Omental fat pad (tissue), 3 donors: ENCODE measurements at regions not wholly inside any gene's neighbourhood (a gene's known extent, or its start where the extent isn't known, plus 50 kb on each side); places are given as distances from the start of the nearest gene placed in this dataset.

Experiments used
- ATAC-seq: fragments of 150-250 bp; one replicate; pipeline ENCODE4 v1.9.1; 2016; ENCODE audit warnings: mild to moderate bottlenecking, moderate library complexity; ENCODE audit not compliant: low FRiP score
- DNase-seq: peaks from one replicate; pipeline ENCODE4 v3.0.0-alpha.2; 2019; ENCODE audit warnings: low spot score
- CTCF ChIP-seq, 3 donors: fragments of 450-650 bp; IDR thresholded peaks; one replicate each; pipeline ENCODE4 v1.5.1; 2016 to 2017; ENCODE audit warnings: antibody characterized with exemption in 3 of 3, mild to moderate bottlenecking in 3 of 3, moderate library complexity in 2 of 3

GRCh38 chr10:29068966-29069365 is 219.9 kb upstream of the LYZL1 start:
- TF ChIP-seq CTCF (IDR thresholded peaks at IDR 0.05), result no peak
- no peak for DNase-seq
- no peak for ATAC-seq

GRCh38 chr10:29069941-29070340 is 218.9 kb upstream of the LYZL1 start:
- TF ChIP-seq CTCF (IDR thresholded peaks at IDR 0.05), result no peak
- ATAC-seq (no peak), DNase-seq (no peak)

- no peak for TF ChIP-seq CTCF (IDR thresholded peaks at IDR 0.05)
- DNase-seq (no peak), ATAC-seq (no peak)
Observed at GRCh38 chr10:29078919-29079318, 210.0 kb upstream of the LYZL1 start.

GRCh38 chr10:29081231-29081630 is 207.6 kb upstream of the LYZL1 start:
- DNase-seq, result no peak
- ATAC-seq, result no peak
- no peak for TF ChIP-seq CTCF (IDR thresholded peaks at IDR 0.05)

GRCh38 chr10:29081951-29082685 is 206.8 kb upstream of the LYZL1 start:
- ATAC-seq, result no peak

GRCh38 chr10:29083096-29083495 is 205.8 kb upstream of the LYZL1 start:
- DNase-seq, result no peak
- no peak for ATAC-seq
- TF ChIP-seq CTCF (IDR thresholded peaks at IDR 0.05), result no peak

More at GRCh38 chr10:29081951-29082685, 206.8 kb upstream of the LYZL1 start:
- TF ChIP-seq CTCF (IDR thresholded peaks at IDR 0.05), result no peak
- DNase-seq, result no peak

GRCh38 chr10:29084681-29085307 is 204.1 kb upstream of the LYZL1 start:
- no peak for TF ChIP-seq CTCF (IDR thresholded peaks at IDR 0.05)
- ATAC-seq (no peak), DNase-seq (no peak)
